ENCODE measurements at regions not wholly inside any gene's neighbourhood (a gene's known extent, or its start where the extent isn't known, plus 50 kb on each side); places are given as distances from the start of the nearest gene placed in this dataset.
"Not testable (repeated sequence)": the region's sequence is repeated elsewhere in the genome, so short reads cannot be mapped to it uniquely, and the experiment has no call there.

DNA sequence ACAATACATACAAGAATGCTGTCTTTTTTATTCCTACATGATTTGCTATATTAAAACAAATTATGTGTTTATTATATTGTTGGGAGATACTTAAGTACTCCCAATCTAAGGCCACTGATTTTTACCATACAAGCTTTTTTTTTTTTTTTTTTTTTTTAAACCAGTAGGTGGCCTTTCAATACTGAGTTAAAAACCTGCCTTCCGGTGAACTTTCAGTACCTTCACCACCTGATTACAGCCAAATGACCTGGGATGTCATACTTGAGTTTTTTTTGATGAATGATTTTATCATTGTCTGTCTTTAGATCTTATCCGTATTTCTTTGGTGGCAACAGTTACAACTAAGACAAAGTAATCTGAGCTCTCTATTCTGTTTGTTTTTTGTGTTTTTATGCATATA is 94.0 kb upstream of the FOLH1 start:
- BruUV-seq (replicated peaks): no TSS peak
- no peak overlapping the region for H3K4me3 ChIP-seq (replicated peaks in 1 of 3; ENCODE audit: insufficient read depth in 1 of 3, low read depth in 1 of 3, low read length in 3 of 3)
- no peak overlapping the region for H3K4me2 ChIP-seq (ENCODE audit: insufficient read depth, low read length)
- intact Hi-C loops (cut with micrococcal nuclease) (no loop called here), dilution Hi-C loops (cut with MboI; ENCODE audit: extremely low pct_ligation_motif_present, low sequenced_read_pairs) (no loop called here)
- H2AFZ ChIP-seq (ENCODE audit: low read depth, low read length): no peak overlapping the region
- H4K20me1 ChIP-seq (replicated peaks; ENCODE audit: control insufficient read depth, extremely low read depth, insufficient read depth, low read length): no peaks in the 10 kb centered on the region
- ChIA-PET POLR2A (no interaction called here), CTCF (interaction anchor here (0.6 kb wide), 1 partner anchor 24 kb away, joined by 4 read pairs; no protein-coding TSS in a partner anchor)
- no peaks in the 10 kb centered on the region for H3K27me3 ChIP-seq (ENCODE audit: control insufficient read depth in 2 of 2, insufficient read depth in 2 of 2, low read length in 2 of 2)
- TF ChIP-seq, protein P1, sequence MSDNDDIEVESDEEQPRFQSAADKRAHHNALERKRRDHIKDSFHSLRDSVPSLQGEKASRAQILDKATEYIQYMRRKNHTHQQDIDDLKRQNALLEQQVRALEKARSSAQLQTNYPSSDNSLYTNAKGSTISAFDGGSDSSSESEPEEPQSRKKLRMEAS (IDR thresholded peaks at IDR 0.05; ENCODE audit: insufficient read depth, insufficient read length): no peak
- TF ChIP-seq, protein P2, sequence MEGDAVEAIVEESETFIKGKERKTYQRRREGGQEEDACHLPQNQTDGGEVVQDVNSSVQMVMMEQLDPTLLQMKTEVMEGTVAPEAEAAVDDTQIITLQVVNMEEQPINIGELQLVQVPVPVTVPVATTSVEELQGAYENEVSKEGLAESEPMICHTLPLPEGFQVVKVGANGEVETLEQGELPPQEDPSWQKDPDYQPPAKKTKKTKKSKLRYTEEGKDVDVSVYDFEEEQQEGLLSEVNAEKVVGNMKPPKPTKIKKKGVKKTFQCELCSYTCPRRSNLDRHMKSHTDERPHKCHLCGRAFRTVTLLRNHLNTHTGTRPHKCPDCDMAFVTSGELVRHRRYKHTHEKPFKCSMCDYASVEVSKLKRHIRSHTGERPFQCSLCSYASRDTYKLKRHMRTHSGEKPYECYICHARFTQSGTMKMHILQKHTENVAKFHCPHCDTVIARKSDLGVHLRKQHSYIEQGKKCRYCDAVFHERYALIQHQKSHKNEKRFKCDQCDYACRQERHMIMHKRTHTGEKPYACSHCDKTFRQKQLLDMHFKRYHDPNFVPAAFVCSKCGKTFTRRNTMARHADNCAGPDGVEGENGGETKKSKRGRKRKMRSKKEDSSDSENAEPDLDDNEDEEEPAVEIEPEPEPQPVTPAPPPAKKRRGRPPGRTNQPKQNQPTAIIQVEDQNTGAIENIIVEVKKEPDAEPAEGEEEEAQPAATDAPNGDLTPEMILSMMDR (IDR thresholded peaks at IDR 0.05; ENCODE audit: extremely low read depth in 1 of 2, insufficient read depth in 1 of 2, low read depth in 1 of 2, low read length in 2 of 2): no peak
- TF ChIP-seq FOS (IDR thresholded peaks at IDR 0.05; ENCODE audit: borderline replicate concordance, insufficient read depth, low read length): no peak
- TF ChIP-seq GATA2 (IDR thresholded peaks at IDR 0.05; ENCODE audit: insufficient read depth, insufficient read length, low read depth, low read length): no peak
- TF ChIP-seq POLR2A (IDR thresholded peaks at IDR 0.05; ENCODE audit: low read depth, low read length): no peak
- TF ChIP-seq EZH2 (IDR thresholded peaks at IDR 0.05; ENCODE audit: borderline replicate concordance, low read depth, low read length, severe bottlenecking): no peak
- TF ChIP-seq MYC (IDR thresholded peaks at IDR 0.05; ENCODE audit: low read depth, low read length): no peak
- no peak for TF ChIP-seq JUN (IDR thresholded peaks at IDR 0.05; ENCODE audit: borderline replicate concordance, insufficient read depth, insufficient read length, low read depth)
- TF ChIP-seq POLR2AphosphoS5 (IDR thresholded peaks at IDR 0.05; ENCODE audit: insufficient read depth, low read depth, low read length): no peak
- no peak overlapping the region for H3K27ac ChIP-seq (ENCODE audit: insufficient read depth, low read depth, low read length)
- no peaks in the 10 kb centered on the region for H3K36me3 ChIP-seq (ENCODE audit: control insufficient read depth in 2 of 2, extremely low read depth in 1 of 2, insufficient read depth in 2 of 2, low read length in 2 of 2)
- H3K9ac ChIP-seq (replicated peaks; ENCODE audit: extremely low read depth, insufficient read depth, low read length): no peak overlapping the region
- no peaks in the 10 kb centered on the region for H3K9me3 ChIP-seq (replicated peaks; ENCODE audit: control insufficient read depth, insufficient read depth, low read length)
- no peak for DNase-seq (ENCODE audit: low read depth, low spot score)
- H3K4me1 ChIP-seq (ENCODE audit: control insufficient read depth, extremely low read depth, insufficient read depth, low read length): no peaks in the 10 kb centered on the region
- no peaks in the 10 kb centered on the region for H3K79me2 ChIP-seq (ENCODE audit: control insufficient read depth, insufficient read depth, low read length)
- H3K9me1 ChIP-seq (replicated peaks; ENCODE audit: control insufficient read depth, extremely low read depth, insufficient read depth, low read length): no peaks in the 10 kb centered on the region
- peak; percentile 4 for FAIRE-seq

DNA sequence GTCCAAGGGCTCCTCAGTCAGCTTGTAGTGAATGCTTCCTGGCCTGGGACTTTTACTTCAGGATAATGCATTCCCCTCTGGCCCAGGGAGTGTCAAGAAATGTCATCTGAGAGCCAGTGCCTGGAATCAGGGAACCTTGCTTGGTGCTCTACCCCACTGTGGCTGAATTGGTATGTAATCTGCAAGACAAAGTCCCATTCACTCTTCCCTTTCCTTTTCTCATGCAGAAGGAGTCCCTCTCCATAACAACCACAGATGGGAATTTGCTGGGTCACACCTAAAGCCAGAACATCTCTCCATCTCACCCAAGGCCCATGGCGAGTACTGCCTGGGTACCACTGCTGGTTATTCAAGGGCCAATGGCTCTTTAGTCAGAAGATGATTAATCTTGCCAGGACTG is 89.6 kb upstream of the FOLH1 start:
- H4K20me1 ChIP-seq (replicated peaks; ENCODE audit: control insufficient read depth, extremely low read depth, insufficient read depth, low read length); H2AFZ ChIP-seq (ENCODE audit: low read depth, low read length); H3K9me1 ChIP-seq (replicated peaks; ENCODE audit: control insufficient read depth, extremely low read depth, insufficient read depth, low read length); BruUV-seq (replicated peaks); intact Hi-C loops (cut with micrococcal nuclease); H3K27me3 ChIP-seq (ENCODE audit: control insufficient read depth in 2 of 2, insufficient read depth in 2 of 2, low read length in 2 of 2); dilution Hi-C loops (cut with MboI; ENCODE audit: extremely low pct_ligation_motif_present, low sequenced_read_pairs); H3K27ac ChIP-seq (ENCODE audit: insufficient read depth, low read depth, low read length); H3K4me3 ChIP-seq (replicated peaks in 1 of 3; ENCODE audit: insufficient read depth in 1 of 3, low read depth in 1 of 3, low read length in 3 of 3); CTCF ChIA-PET; H3K79me2 ChIP-seq (ENCODE audit: control insufficient read depth, insufficient read depth, low read length); H3K9me3 ChIP-seq (replicated peaks; ENCODE audit: control insufficient read depth, insufficient read depth, low read length); POLR2A ChIA-PET; DNase-seq (ENCODE audit: low read depth, low spot score); FAIRE-seq; H3K36me3 ChIP-seq (ENCODE audit: control insufficient read depth in 2 of 2, extremely low read depth in 1 of 2, insufficient read depth in 2 of 2, low read length in 2 of 2); H3K4me1 ChIP-seq (ENCODE audit: control insufficient read depth, extremely low read depth, insufficient read depth, low read length); H3K9ac ChIP-seq (replicated peaks; ENCODE audit: extremely low read depth, insufficient read depth, low read length); H3K4me2 ChIP-seq (ENCODE audit: insufficient read depth, low read length): not testable (repeated sequence)

DNA sequence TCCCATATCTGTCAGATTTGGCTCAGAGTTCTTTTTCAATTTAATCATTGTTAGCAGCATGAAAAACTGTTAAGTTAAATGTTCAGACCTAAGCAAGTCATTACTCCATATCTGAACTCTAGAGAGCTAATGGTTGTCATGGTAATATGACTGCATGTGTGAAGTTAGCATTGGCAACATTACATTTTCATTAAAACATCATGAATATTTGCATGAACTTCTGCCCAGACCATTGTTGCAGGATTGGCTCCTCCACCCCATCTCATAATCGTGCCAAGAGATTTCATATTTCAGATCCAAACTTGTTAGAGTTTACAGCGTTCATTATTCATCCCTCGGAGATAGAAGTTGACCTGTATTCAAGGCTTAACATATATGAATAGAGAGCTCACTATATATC is 75.5 kb upstream of the FOLH1 start:
- dilution Hi-C loops (cut with MboI; ENCODE audit: extremely low pct_ligation_motif_present, low sequenced_read_pairs); FAIRE-seq; CTCF ChIA-PET: not testable (repeated sequence)

More for the DNA sequence above, 75.5 kb upstream of the FOLH1 start:
- intact Hi-C loops (cut with micrococcal nuclease); H3K36me3 ChIP-seq (ENCODE audit: control insufficient read depth in 2 of 2, extremely low read depth in 1 of 2, insufficient read depth in 2 of 2, low read length in 2 of 2); H3K9me1 ChIP-seq (replicated peaks; ENCODE audit: control insufficient read depth, extremely low read depth, insufficient read depth, low read length); H3K27ac ChIP-seq (ENCODE audit: insufficient read depth, low read depth, low read length); BruUV-seq (replicated peaks); H3K79me2 ChIP-seq (ENCODE audit: control insufficient read depth, insufficient read depth, low read length); H3K4me1 ChIP-seq (ENCODE audit: control insufficient read depth, extremely low read depth, insufficient read depth, low read length); H3K9ac ChIP-seq (replicated peaks; ENCODE audit: extremely low read depth, insufficient read depth, low read length); H3K9me3 ChIP-seq (replicated peaks; ENCODE audit: control insufficient read depth, insufficient read depth, low read length); DNase-seq (ENCODE audit: low read depth, low spot score); H3K4me2 ChIP-seq (ENCODE audit: insufficient read depth, low read length); H3K4me3 ChIP-seq (replicated peaks in 1 of 3; ENCODE audit: insufficient read depth in 1 of 3, low read depth in 1 of 3, low read length in 3 of 3); POLR2A ChIA-PET; H3K27me3 ChIP-seq (ENCODE audit: control insufficient read depth in 2 of 2, insufficient read depth in 2 of 2, low read length in 2 of 2); H2AFZ ChIP-seq (ENCODE audit: low read depth, low read length); H4K20me1 ChIP-seq (replicated peaks; ENCODE audit: control insufficient read depth, extremely low read depth, insufficient read depth, low read length): not testable (repeated sequence)
